Right atrium auricular region (tissue), 2 donors: ENCODE measurements at regions not wholly inside any gene's neighbourhood (a gene's known extent, or its start where the extent isn't known, plus 50 kb on each side); places are given as distances from the start of the nearest gene placed in this dataset.

Experiments
- DNase-seq: peaks from one replicate; pipeline ENCODE4 v3.0.0-alpha.2; 2019; ENCODE audit warnings: low spot score
- H3K27ac ChIP-seq, 2 donors: fragments of 200-600 bp; sonication (generic); 1 replicate in 1 of 2; 2 replicates in 1 of 2; pipeline ENCODE4 v1.5.1; 2016 to 2019
- H3K27me3 ChIP-seq, 2 donors: fragments of 200-600 bp; sonication (generic); one replicate each; pipeline versions ENCODE4 v1.5.1 to v1.6.0; 2017 to 2019
- H3K36me3 ChIP-seq: fragments of 200-600 bp; sonication (generic); one replicate; pipeline ENCODE4 v1.5.1; 2016
- H3K4me1 ChIP-seq, 2 donors: fragments of 200-600 bp; sonication (generic); one replicate each; pipeline versions ENCODE4 v1.5.1 to v1.6.0; 2017 to 2019
- H3K4me3 ChIP-seq, 2 donors: fragments of 200-600 bp; sonication (generic); 1 replicate in 1 of 2; 2 replicates in 1 of 2; pipeline ENCODE4 v1.5.1; 2017 to 2019; ENCODE audit warnings: mild to moderate bottlenecking in 1 of 2, moderate library complexity in 1 of 2
- H3K9me3 ChIP-seq, 2 donors: fragments of 200-600 bp; sonication (generic); one replicate each; pipeline ENCODE4 v1.5.1; 2019
- TF ChIP-seq, protein P1 (sequence below), 2 donors: fragments of 200-600 bp; sonication (generic); IDR thresholded peaks; one replicate each; pipeline ENCODE4 v1.5.1; 2019; ENCODE audit warnings: antibody characterized with exemption in 2 of 2

DNA sequence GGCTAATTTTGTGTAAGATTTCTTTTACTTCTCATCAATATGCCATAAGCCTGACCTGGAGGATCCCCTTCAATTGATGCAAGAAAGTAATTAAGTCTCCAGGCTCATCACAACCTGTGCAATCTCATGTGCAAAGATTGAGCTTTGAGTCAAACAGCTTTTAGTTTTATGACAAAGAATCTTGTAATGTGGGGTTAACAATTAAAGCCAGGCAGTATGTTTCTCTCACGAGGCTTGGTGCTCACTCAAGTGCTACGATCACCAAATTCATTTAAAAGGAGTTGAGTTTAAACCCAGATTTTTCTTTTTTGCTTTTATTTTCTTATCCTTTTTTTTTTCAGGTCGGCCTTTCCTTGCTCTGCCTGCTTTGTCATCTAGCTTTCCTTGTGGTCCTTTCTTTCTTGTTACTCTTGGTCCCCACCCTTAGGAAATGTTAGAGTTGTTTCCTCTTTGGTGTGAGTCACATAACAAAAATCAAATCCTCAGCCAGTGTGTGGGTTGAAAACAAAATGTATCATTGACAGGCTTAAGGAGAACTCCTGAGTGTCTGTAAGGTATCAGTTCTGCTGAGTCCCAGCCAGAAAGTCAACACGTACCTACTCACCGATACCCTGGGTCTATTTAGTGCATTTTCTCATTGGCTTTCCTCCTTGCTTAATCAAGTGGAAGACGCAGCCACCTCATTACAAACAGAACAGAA is 1037.2 kb downstream of the ADGRL2 start:
- no peak for DNase-seq
- no peak overlapping the region for H3K4me3 ChIP-seq
- no peaks in the 10 kb centered on the region for H3K9me3 ChIP-seq
- H3K36me3 ChIP-seq = no peaks in the 10 kb centered on the region
- TF ChIP-seq, protein P1, sequence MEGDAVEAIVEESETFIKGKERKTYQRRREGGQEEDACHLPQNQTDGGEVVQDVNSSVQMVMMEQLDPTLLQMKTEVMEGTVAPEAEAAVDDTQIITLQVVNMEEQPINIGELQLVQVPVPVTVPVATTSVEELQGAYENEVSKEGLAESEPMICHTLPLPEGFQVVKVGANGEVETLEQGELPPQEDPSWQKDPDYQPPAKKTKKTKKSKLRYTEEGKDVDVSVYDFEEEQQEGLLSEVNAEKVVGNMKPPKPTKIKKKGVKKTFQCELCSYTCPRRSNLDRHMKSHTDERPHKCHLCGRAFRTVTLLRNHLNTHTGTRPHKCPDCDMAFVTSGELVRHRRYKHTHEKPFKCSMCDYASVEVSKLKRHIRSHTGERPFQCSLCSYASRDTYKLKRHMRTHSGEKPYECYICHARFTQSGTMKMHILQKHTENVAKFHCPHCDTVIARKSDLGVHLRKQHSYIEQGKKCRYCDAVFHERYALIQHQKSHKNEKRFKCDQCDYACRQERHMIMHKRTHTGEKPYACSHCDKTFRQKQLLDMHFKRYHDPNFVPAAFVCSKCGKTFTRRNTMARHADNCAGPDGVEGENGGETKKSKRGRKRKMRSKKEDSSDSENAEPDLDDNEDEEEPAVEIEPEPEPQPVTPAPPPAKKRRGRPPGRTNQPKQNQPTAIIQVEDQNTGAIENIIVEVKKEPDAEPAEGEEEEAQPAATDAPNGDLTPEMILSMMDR (IDR thresholded peaks at IDR 0.05) = no peak
- no peak overlapping the region for H3K27ac ChIP-seq
- H3K27me3 ChIP-seq = no peaks in the 10 kb centered on the region
- H3K4me1 ChIP-seq = no peaks in the 10 kb centered on the region

DNA sequence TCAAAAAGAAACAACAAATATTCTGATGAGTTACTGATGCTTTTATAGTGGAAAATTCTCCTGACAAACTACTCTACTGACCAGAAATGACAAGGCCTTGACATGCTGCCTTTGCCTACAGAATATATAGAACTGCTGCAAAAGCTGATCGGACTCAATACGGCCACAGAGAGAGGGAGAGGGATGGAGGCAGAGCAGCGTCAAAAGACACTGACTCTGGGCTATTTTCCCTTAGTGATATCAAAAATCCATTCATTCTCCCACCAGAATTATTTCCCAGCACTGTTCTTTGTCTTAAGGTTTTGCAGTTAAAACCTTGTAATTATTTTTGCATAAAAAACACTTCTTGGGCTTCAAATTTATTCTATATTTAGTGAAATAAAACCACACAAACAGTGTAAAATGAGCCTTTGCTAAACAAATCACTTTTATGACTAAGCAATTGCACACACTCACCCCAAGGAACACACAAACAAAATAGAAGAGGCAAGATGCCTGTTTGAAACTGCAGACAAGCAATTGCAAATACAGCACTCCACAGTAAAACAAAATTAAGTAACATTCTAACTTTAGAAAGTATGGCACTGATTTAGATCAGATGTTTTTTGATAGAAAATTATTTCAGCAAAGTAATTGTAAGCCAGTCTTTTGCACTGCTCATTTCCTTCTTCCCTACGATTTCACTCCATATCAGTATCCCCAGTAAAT is 1036.4 kb downstream of the ADGRL2 start:
- Histone ChIP-seq H3K9me3 (no peaks in the 10 kb centered on the region), H3K27me3 (no peaks in the 10 kb centered on the region), H3K27ac (no peak overlapping the region), H3K36me3 (no peaks in the 10 kb centered on the region), H3K4me1 (no peaks in the 10 kb centered on the region), H3K4me3 (no peak overlapping the region)
- TF ChIP-seq, protein P1 (IDR thresholded peaks at IDR 0.05) = no peak
- DNase-seq = no peak

DNA sequence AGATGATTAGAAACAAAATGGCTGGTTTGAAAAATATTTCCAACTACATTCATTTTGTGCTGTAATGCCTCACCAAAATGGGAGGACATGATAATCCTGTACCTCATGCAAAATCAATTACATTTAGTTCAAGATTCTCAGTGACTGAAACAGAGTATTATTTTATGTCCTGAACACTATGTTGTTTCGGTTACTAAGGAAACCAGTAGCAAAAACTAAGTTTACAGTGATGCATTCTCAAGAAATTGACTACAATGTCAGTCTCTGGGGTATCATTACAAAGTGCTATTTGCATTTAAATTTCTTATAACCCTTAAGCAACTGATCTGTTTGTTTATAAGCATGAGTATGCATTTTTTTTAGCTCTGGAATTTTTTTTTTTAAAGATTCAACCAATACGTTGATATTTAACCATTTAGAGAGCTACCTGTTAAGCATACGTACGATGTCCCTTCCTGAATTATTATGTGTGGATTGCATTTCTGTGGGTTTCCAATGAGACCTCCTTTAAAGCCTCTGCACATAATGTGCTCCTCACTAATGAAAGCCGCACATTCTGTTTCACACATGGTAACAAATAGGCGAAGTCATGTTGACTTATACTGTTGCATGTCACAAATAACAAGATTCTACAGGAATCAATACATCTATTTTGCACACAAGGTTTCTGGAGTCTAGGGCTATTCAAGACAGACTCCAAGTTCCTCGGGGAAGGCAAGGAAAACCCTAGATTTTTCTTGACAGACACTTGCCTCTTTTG is 1035.7 kb downstream of the ADGRL2 start:
- H3K9me3 ChIP-seq = no peaks in the 10 kb centered on the region
- no peak overlapping the region for H3K4me3 ChIP-seq
- TF ChIP-seq, protein P1 (IDR thresholded peaks at IDR 0.05) = no peak
- H3K27me3 ChIP-seq = no peaks in the 10 kb centered on the region
- H3K4me1 ChIP-seq = no peaks in the 10 kb centered on the region
- no peak for DNase-seq
- H3K36me3 ChIP-seq = no peaks in the 10 kb centered on the region
- H3K27ac ChIP-seq = no peak overlapping the region

DNA sequence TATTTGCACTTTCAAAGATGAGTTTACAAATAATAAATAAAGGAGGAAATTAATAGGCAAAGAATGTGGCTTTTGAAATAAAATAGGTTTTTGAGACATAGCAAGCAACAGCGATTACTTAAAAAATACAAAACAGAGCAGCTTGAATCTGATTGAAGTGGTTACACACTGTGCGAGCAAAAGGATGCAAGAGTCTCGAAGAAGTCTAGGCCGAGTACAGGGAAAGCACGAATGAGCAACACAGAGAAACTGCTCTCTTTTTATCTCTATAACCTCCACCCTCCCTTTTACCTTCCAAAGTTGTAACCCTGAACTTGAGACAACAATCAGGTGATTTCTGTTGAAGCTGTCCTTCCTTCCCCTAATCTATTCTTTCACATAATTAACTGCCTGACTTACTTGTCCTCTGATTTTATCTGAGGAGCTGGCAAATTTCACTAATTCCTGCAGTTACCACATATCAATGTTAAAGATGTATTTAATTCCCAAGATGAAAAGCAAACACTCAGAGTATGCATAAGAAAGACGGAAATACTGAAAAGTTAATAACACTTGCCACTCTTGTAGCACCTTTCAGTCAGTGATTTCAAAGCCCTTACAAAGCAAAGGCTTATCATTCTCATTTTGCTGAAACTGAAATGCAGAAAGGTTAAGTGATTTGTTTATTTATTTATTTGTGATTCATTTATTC is 1030.1 kb downstream of the ADGRL2 start:
- no peak for DNase-seq
- H3K27me3 ChIP-seq = no peaks in the 10 kb centered on the region
- TF ChIP-seq, protein P1 (IDR thresholded peaks at IDR 0.05) = no peak
- H3K27ac ChIP-seq = no peak overlapping the region
- no peaks in the 10 kb centered on the region for H3K4me1 ChIP-seq
- H3K4me3 ChIP-seq = no peak overlapping the region
- no peaks in the 10 kb centered on the region for H3K9me3 ChIP-seq
- no peaks in the 10 kb centered on the region for H3K36me3 ChIP-seq

DNA sequence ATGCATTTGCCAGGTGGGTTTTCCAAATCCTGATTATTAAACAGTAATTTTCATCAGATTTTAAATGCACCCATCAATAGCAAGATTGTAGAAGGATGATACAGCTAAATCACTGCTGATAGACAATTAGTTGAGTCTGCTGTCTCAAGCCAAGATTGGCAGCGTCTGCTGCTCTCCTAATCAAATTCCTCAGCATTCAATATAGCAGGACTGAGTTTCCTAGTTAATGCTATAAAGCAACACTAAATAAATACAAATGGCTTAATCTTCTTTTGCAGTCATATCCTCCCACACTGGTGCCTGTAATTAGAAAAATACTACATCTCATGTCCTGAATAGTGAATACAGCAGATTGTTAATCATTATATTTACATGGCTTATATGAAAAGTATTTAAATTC is 1028.8 kb downstream of the ADGRL2 start:
- no peak for DNase-seq
- TF ChIP-seq, protein P1 (IDR thresholded peaks at IDR 0.05) = no peak
- Histone ChIP-seq H3K27me3 (no peaks in the 10 kb centered on the region), H3K4me3 (no peak overlapping the region), H3K4me1 (no peaks in the 10 kb centered on the region), H3K36me3 (no peaks in the 10 kb centered on the region), H3K27ac (no peak overlapping the region), H3K9me3 (no peaks in the 10 kb centered on the region)
